ENCODE measurements at regions not wholly inside any gene's neighbourhood (a gene's known extent, or its start where the extent isn't known, plus 50 kb on each side); places are given as distances from the start of the nearest gene placed in this dataset.

- TF ChIP-seq CTCF (IDR thresholded peaks at IDR 0.05): no peak
- DNase-seq (no peak), ATAC-seq (no peak)
- no peaks in the 10 kb centered on the region for H3K27me3 ChIP-seq (ENCODE audit: low read depth)
- H3K27ac ChIP-seq: no peak overlapping the region
- intact Hi-C loops (cut with DNase I): no loop called here
- H3K36me3 ChIP-seq: no peaks in the 10 kb centered on the region
- H3K4me3 ChIP-seq: no peak overlapping the region
- H3K4me1 ChIP-seq: no peaks in the 10 kb centered on the region
- H3K9me3 ChIP-seq: no peaks in the 10 kb centered on the region
Measured at GRCh38 chr3:161579395-161580126, 83.0 kb downstream of the OTOL1 start.

GRCh38 chr3:161585922-161586321, 89.3 kb downstream of the OTOL1 start:
- Histone ChIP-seq H3K27ac (no peak overlapping the region), H3K4me1 (no peaks in the 10 kb centered on the region), H3K9me3 (no peaks in the 10 kb centered on the region), H3K4me3 (no peak overlapping the region), H3K27me3 (ENCODE audit: low read depth) (no peaks in the 10 kb centered on the region), H3K36me3 (no peaks in the 10 kb centered on the region)
- DNase-seq: no peak
- intact Hi-C loops (cut with DNase I): no loop called here
- ATAC-seq: no peak
- no peak for TF ChIP-seq CTCF (IDR thresholded peaks at IDR 0.05)

- ATAC-seq (no peak), DNase-seq (no peak)
- Histone ChIP-seq H3K4me3 (no peak overlapping the region), H3K9me3 (no peaks in the 10 kb centered on the region), H3K4me1 (no peaks in the 10 kb centered on the region), H3K27me3 (ENCODE audit: low read depth) (no peaks in the 10 kb centered on the region), H3K27ac (no peak overlapping the region), H3K36me3 (no peaks in the 10 kb centered on the region)
- intact Hi-C loops (cut with DNase I): no loop called here
- TF ChIP-seq CTCF (IDR thresholded peaks at IDR 0.05): no peak
Measured at GRCh38 chr3:161586556-161587235, 90.1 kb downstream of the OTOL1 start.

GRCh38 chr3:161598639-161599038, 102.0 kb downstream of the OTOL1 start:
- Histone ChIP-seq H3K4me3 (no peak overlapping the region), H3K27ac (no peak overlapping the region), H3K27me3 (ENCODE audit: low read depth) (no peaks in the 10 kb centered on the region), H3K4me1 (no peaks in the 10 kb centered on the region), H3K9me3 (no peaks in the 10 kb centered on the region), H3K36me3 (no peaks in the 10 kb centered on the region)
- ATAC-seq: no peak
- intact Hi-C loops (cut with DNase I): no loop called here
- TF ChIP-seq CTCF (IDR thresholded peaks at IDR 0.05): no peak
- no peak for DNase-seq

GRCh38 chr3:161599697-161600096, 103.1 kb downstream of the OTOL1 start:
- ATAC-seq (no peak), DNase-seq (no peak)
- H3K27me3 ChIP-seq (ENCODE audit: low read depth): no peaks in the 10 kb centered on the region
- TF ChIP-seq CTCF (IDR thresholded peaks at IDR 0.05): no peak
- H3K27ac ChIP-seq: no peak overlapping the region
- H3K9me3 ChIP-seq: no peaks in the 10 kb centered on the region
- H3K36me3 ChIP-seq: no peaks in the 10 kb centered on the region
- no peak overlapping the region for H3K4me3 ChIP-seq
- H3K4me1 ChIP-seq: no peaks in the 10 kb centered on the region
- intact Hi-C loops (cut with DNase I): no loop called here
